ENCODE measurements at regions not wholly inside any gene's neighbourhood (a gene's known extent, or its start where the extent isn't known, plus 50 kb on each side); places are given as distances from the start of the nearest gene placed in this dataset.

GRCh38 chr12:58171914-58172313 is 230.5 kb downstream of the ATP23 start:
- Histone ChIP-seq H3K27me3 (ENCODE audit: control insufficient read depth, low read length) (peaks cover 5% of the 10 kb centered on the region), H3K79me2 (ENCODE audit: control insufficient read depth, low read length) (no peaks in the 10 kb centered on the region), H3K9me3 (ENCODE audit: control insufficient read depth, insufficient read depth, low read length) (no peaks in the 10 kb centered on the region), H3K4me2 (ENCODE audit: low read length) (no peak overlapping the region), H3K27ac (ENCODE audit: low read depth, low read length) (no peak overlapping the region), H3F3A (ENCODE audit: control insufficient read depth, insufficient read depth) (no peaks in the 10 kb centered on the region), H3K4me1 (ENCODE audit: control insufficient read depth, low read length) (no peaks in the 10 kb centered on the region), H3K4me3 (ENCODE audit: low read length) (no peak overlapping the region), H3K9me2 (replicated peaks; ENCODE audit: control insufficient read depth, low read length) (no peaks in the 10 kb centered on the region), H4K20me1 (ENCODE audit: control insufficient read depth, insufficient read depth, low read depth, low read length) (no peaks in the 10 kb centered on the region), H3K36me3 (ENCODE audit: control insufficient read depth, low read length) (no peaks in the 10 kb centered on the region)
- TF ChIP-seq EZH2phosphoT487 (IDR thresholded peaks at IDR 0.05; ENCODE audit: borderline replicate concordance, low read length) = no peak
- no peak for TF ChIP-seq CTCF (IDR thresholded peaks at IDR 0.05; ENCODE audit: low read depth, low read length, poor library complexity, severe bottlenecking)

- TF ChIP-seq CTCF (IDR thresholded peaks at IDR 0.05; ENCODE audit: low read depth, low read length, poor library complexity, severe bottlenecking) = no peak
- no peak for TF ChIP-seq EZH2phosphoT487 (IDR thresholded peaks at IDR 0.05; ENCODE audit: borderline replicate concordance, low read length)
- Histone ChIP-seq H3K4me2 (ENCODE audit: low read length) (no peak overlapping the region), H3K36me3 (ENCODE audit: control insufficient read depth, low read length) (no peaks in the 10 kb centered on the region), H3F3A (ENCODE audit: control insufficient read depth, insufficient read depth) (no peaks in the 10 kb centered on the region), H3K9me2 (replicated peaks; ENCODE audit: control insufficient read depth, low read length) (no peaks in the 10 kb centered on the region), H3K9me3 (ENCODE audit: control insufficient read depth, insufficient read depth, low read length) (no peaks in the 10 kb centered on the region), H3K79me2 (ENCODE audit: control insufficient read depth, low read length) (no peaks in the 10 kb centered on the region), H3K27ac (ENCODE audit: low read depth, low read length) (no peak overlapping the region), H3K4me1 (ENCODE audit: control insufficient read depth, low read length) (no peaks in the 10 kb centered on the region), H4K20me1 (ENCODE audit: control insufficient read depth, insufficient read depth, low read depth, low read length) (no peaks in the 10 kb centered on the region), H3K4me3 (ENCODE audit: low read length) (no peak overlapping the region), H3K27me3 (ENCODE audit: control insufficient read depth, low read length) (peaks cover 6% of the 10 kb centered on the region)
These were observed 231.2 kb downstream of the ATP23 start for GRCh38 chr12:58172433-58173073.

- TF ChIP-seq CTCF (IDR thresholded peaks at IDR 0.05; ENCODE audit: low read depth, low read length, poor library complexity, severe bottlenecking) (no peak), EZH2phosphoT487 (IDR thresholded peaks at IDR 0.05; ENCODE audit: borderline replicate concordance, low read length) (no peak)
- H3K27me3 ChIP-seq (ENCODE audit: control insufficient read depth, low read length) = peaks cover 6% of the 10 kb centered on the region
- H3K4me2 ChIP-seq (ENCODE audit: low read length) = no peak overlapping the region
- H3K36me3 ChIP-seq (ENCODE audit: control insufficient read depth, low read length) = no peaks in the 10 kb centered on the region
- no peak overlapping the region for H3K4me3 ChIP-seq (ENCODE audit: low read length)
- no peaks in the 10 kb centered on the region for H3K9me3 ChIP-seq (ENCODE audit: control insufficient read depth, insufficient read depth, low read length)
- H3K79me2 ChIP-seq (ENCODE audit: control insufficient read depth, low read length) = no peaks in the 10 kb centered on the region
- H3K9me2 ChIP-seq (replicated peaks; ENCODE audit: control insufficient read depth, low read length) = no peaks in the 10 kb centered on the region
- no peak overlapping the region for H3K27ac ChIP-seq (ENCODE audit: low read depth, low read length)
- H4K20me1 ChIP-seq (ENCODE audit: control insufficient read depth, insufficient read depth, low read depth, low read length) = no peaks in the 10 kb centered on the region
- H3K4me1 ChIP-seq (ENCODE audit: control insufficient read depth, low read length) = no peaks in the 10 kb centered on the region
- H3F3A ChIP-seq (ENCODE audit: control insufficient read depth, insufficient read depth) = no peaks in the 10 kb centered on the region
These were observed 232.9 kb downstream of the ATP23 start for GRCh38 chr12:58174316-58174715.

All from DOHH2 (cell line).